Left colon (tissue), 2 donors: ENCODE measurements at regions not wholly inside any gene's neighbourhood (a gene's known extent, or its start where the extent isn't known, plus 50 kb on each side); places are given as distances from the start of the nearest gene placed in this dataset.
"Not testable (repeated sequence)": the region's sequence is repeated elsewhere in the genome, so short reads cannot be mapped to it uniquely, and the experiment has no call there.

Experiments
- ATAC-seq: fragments of 200-7000 bp; cut with Tn5 transposase; one replicate; pipeline ENCODE4 v1.9.1; 2020; ENCODE audit warnings: mild to moderate bottlenecking, moderate library complexity
- DNase-seq, 2 donors: peaks; one replicate each; pipeline ENCODE4 v3.0.0-alpha.2; 2020
- intact Hi-C, 2 donors: fragments of 100-400 bp; cut with DNase I in 1 of 2; cut with micrococcal nuclease in 1 of 2; formaldehyde crosslinking; loops; one replicate each; pipeline versions ENCODE4 v1.11.2 to v1.14.0; 2022; cut with DNase I, micrococcal nuclease
- donor health status: DM: no; HTN: no; CAD: no.
- donor health status: DM: yes; HTN: yes; CAD: no.

GRCh38 chr17:53765609-53766008 is 57.1 kb upstream of the KIF2B start:
- ATAC-seq (no peak), DNase-seq (no peak)
- intact Hi-C loops: no loop called here

- no peak for ATAC-seq
- intact Hi-C loops: no loop called here
- DNase-seq: no peak
These were observed 57.6 kb upstream of the KIF2B start for GRCh38 chr17:53765129-53765528.

- intact Hi-C loops: no loop called here
- ATAC-seq: no peak
- no peak for DNase-seq
These were observed 65.2 kb upstream of the KIF2B start for GRCh38 chr17:53757559-53757958.

- intact Hi-C loops, DNase-seq, ATAC-seq: not testable (repeated sequence)
These were observed 65.6 kb upstream of the KIF2B start for GRCh38 chr17:53757116-53757515.

GRCh38 chr17:53749178-53749577 is 73.5 kb upstream of the KIF2B start:
- no peak for DNase-seq
- intact Hi-C loops: loop anchor here in 1 of 2 donors (10.0 kb wide), 1 partner anchor 54 kb away; no protein-coding TSS in a partner anchor
- no peak for ATAC-seq

- ATAC-seq, DNase-seq: not testable (repeated sequence)
- intact Hi-C loops: loop anchor here in 1 of 2 donors (10.0 kb wide), 1 partner anchor 53 kb away; no protein-coding TSS in a partner anchor
These were observed 74.4 kb upstream of the KIF2B start for GRCh38 chr17:53748159-53748820.

- intact Hi-C loops: loop anchor here in 1 of 2 donors (10.0 kb wide), 1 partner anchor 46 kb away; no protein-coding TSS in a partner anchor
- ATAC-seq (no peak), DNase-seq (no peak)
These were observed 82.4 kb upstream of the KIF2B start for GRCh38 chr17:53740312-53740711.

GRCh38 chr17:53736516-53737240 is 86.0 kb upstream of the KIF2B start:
- intact Hi-C loops: no loop called here
- ATAC-seq (no peak), DNase-seq (no peak)

- no peak for DNase-seq
- intact Hi-C loops: no loop called here
- ATAC-seq: no peak
These were observed 98.0 kb upstream of the KIF2B start for GRCh38 chr17:53724726-53725125.

GRCh38 chr17:53722407-53722806 is 100.3 kb upstream of the KIF2B start:
- intact Hi-C loops: no loop called here
- no peak for DNase-seq
- ATAC-seq: no peak

- intact Hi-C loops: no loop called here
- no peak for DNase-seq
- ATAC-seq: no peak
These were observed 101.6 kb upstream of the KIF2B start for GRCh38 chr17:53721101-53721500.

- no peak for ATAC-seq
These were observed 103.5 kb upstream of the KIF2B start for GRCh38 chr17:53719229-53719628.

GRCh38 chr17:53707566-53707965 is 115.2 kb upstream of the KIF2B start:
- no peak for DNase-seq
- intact Hi-C loops: no loop called here
- ATAC-seq: no peak

More at GRCh38 chr17:53719229-53719628, 103.5 kb upstream of the KIF2B start:
- DNase-seq: no peak
- intact Hi-C loops: no loop called here

GRCh38 chr17:53696286-53696685 is 126.4 kb upstream of the KIF2B start:
- intact Hi-C loops: loop anchor here in 1 of 2 donors (10.0 kb wide), 1 partner anchor 49 kb away; no protein-coding TSS in a partner anchor
- DNase-seq (no peak), ATAC-seq (no peak)

GRCh38 chr17:53687324-53687723 is 135.4 kb upstream of the KIF2B start:
- intact Hi-C loops: no loop called here
- no peak for ATAC-seq

GRCh38 chr17:53680745-53681144 is 142.0 kb upstream of the KIF2B start:
- ATAC-seq (no peak), DNase-seq (no peak)
- intact Hi-C loops: no loop called here

More at GRCh38 chr17:53687324-53687723, 135.4 kb upstream of the KIF2B start:
- no peak for DNase-seq

- DNase-seq: no peak
- intact Hi-C loops: no loop called here
- no peak for ATAC-seq
These were observed 153.9 kb upstream of the KIF2B start for GRCh38 chr17:53668854-53669253.

GRCh38 chr17:53662608-53663007 is 160.1 kb upstream of the KIF2B start:
- intact Hi-C loops: no loop called here
- ATAC-seq: no peak
- no peak for DNase-seq

GRCh38 chr17:53659181-53659580 is 163.5 kb upstream of the KIF2B start:
- ATAC-seq (no peak), DNase-seq (no peak)
- intact Hi-C loops: no loop called here

- intact Hi-C loops: no loop called here
- no peak for DNase-seq
- ATAC-seq: no peak
These were observed 167.1 kb upstream of the KIF2B start for GRCh38 chr17:53655591-53655990.
